ENCODE measurements at regions not wholly inside any gene's neighbourhood (a gene's known extent, or its start where the extent isn't known, plus 50 kb on each side); places are given as distances from the start of the nearest gene placed in this dataset.

DNA sequence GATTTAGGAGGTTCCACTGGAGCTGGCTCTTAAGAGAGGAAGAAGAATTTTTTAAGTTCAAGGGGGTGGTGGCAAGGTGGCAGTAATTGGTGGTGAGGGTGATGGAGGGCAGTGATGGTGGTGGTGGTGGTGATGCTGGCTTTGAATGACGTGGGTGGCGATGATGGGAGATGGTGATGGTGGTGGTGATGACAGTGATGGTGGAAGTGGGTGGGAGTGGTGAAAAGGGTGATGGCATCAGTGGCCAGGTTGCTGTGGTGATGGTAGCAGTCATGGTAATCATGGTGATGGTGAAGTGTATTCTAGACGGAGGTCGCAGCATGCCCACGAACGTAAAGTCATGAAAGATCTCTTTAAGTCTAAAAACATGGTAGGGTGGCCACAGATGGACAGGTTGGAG, 197.3 kb downstream of the PTEN start:
- no peak for DNase-seq (ENCODE audit: low read depth)

DNA sequence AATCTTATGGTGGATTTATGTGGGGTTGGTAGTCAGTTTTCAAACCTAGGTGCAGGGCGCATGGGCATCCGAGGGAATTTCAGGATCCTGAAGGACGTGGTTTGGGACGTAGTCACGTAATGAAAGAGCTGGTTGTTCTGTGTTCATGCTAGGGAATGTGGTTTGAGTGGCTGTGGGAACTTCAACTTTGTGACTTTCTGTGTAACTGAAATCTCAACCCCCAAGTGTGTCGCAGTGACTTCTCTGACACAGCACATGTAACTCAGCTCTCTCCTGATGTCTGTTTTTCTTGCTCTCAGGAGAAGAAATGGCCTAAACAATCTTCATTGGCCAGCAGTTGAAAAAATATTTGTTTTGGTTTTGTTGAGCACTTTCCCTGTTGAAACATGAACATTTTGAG, 199.0 kb downstream of the PTEN start:
- peak; percentile 42 for DNase-seq (ENCODE audit: low read depth)

DNA sequence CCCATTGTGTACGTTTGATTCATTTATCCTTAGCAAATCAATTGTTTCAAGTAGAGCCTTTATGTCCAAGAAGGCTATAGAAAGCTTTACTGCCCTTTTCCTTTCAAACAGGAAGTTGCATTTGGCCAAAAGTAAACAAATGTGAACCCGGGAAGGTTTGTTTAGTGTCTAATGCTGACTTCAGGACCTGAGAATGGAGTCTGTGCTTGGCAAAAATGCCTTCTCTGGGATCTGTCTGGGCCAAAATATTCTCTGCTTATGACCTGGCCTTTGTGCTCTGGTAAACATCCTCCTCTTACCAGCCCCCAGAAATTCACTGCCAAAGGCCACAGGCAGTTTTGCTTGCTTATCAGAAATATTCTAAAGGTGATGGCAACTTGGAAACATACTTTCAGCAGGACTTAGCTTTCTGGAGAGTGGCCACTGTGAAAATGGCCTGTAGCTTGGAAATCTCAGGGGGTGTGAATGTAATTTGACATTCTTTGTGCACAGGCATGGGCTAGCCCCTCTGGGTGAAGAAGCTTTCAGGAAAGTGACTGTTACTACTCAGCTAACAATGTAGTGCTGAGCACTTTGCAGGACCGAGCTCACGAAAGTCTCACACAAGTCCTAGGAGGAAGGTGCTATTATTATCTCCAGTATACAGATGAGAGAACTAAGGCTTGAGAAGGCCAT, 199.5 kb downstream of the PTEN start:
- peak; percentile 80 for DNase-seq (ENCODE audit: low read depth)

DNA sequence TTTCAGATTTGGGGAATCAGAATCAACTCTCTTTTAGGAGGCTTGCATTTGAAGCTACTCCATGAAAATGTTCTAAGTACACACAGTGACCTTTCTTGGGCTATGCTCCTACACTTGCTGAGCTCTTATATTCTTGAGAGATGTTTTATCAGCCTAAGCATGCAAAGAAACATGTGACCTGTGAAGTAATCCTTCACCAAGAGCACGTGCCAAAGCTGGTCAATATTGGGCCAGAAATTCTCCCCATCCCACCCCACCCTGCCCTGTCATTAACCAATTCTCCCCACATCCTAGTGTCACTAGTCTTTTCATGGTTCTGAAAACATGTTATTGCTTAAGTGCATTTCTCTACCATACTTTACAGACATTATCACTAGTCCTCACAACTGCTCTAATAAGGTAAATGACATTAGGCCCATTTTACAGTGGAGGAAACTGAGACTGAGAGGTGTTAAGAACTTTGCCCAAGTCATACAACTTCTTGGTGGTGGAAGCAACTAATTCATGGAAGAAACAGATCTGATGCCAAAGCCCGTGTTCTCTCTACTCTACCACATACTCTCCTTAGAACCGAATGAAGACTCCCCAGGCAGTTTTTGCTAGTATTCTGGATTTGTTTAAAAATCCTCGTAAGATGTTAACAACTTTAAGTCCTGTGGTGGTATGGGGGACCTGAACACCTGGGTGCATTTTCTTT, 200.6 kb downstream of the PTEN start:
- DNase-seq (ENCODE audit: low read depth): no peak

DNA sequence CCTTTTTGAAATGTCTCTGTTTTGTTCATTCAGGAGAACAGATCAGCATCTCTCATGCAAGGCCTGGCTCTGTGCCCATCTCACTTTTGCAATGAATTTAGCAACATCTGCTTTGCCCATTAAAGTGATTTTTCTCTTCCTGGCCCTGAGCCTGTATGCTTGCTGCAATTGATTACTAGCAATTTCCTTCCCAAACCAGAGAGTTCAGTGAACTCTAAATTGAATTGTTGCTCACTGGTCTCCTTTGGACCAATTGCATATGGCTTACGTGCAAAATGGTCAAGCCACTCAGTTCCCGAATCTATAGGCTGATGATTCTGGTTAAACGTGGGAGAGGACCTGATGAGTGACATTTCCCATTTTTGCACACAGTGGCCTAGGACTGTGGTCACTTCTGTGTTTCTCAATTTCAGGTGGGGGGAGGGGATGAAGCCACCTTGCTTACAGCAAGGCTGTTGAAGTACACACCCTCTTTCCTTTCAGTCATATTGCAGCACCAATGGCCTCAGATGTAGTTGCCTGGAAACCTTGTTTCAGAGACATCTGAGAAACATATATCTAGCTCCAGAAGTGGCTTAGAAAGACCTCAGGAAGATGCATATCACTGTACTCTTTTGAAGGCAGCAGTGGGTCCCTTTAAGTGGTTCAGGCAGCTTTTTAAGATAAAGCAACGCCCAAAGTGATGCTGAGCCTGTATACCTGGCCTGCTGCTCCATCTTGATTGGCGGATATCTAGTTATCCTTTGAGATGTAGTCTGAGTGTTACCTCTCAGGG, 201.4 kb downstream of the PTEN start:
- DNase-seq (ENCODE audit: low read depth): peak; percentile 56

DNA sequence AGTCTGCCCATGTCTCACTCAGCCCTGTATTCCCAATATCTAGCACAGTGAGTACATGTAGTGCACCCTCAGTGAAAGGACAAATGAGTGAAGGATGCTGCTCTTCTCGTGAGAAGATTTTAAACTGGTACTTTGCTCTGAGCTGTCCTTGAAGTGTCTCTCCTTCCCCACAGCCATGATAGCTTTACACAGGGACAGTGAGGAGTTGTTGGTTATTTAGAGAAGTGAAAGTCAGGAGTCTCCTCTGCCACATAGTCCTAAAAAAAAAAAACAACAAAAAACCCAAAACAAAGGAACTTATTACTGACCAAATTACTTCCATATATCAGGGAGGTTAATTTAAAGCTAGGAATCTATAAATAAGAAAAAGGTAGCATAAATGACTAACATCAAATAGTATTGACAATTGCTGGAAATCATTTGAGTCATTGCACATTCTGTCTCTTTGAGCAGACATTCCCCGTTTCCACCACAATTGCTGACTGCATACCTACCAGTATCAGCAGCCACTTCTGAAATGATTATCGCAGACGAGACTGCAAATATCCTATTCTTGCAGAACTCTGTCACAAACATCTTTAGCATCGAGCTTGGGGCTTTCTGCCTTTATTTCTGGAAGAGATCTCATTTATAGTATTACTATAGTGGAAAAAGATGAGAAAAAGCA, 202.1 kb downstream of the PTEN start:
- DNase-seq (ENCODE audit: low read depth): no peak

DNA sequence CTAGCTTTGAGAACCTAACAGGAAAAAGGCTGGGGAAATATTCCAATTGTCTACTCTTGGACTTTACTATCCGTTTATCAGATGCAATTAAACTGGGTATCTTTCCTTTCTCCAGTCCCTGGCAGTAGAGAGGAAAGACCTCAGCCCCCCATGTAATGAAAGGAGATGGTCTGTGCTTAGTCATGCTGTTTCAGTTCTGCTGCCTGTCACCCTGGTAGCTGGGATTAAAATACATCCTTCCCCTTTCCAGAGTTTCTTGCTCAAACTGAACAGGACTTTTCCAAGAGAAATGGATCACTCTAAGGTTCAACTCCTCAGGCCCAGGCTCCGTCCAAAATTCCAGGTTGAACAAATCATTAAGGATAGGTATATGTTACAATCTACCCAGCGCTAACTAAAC, 202.9 kb downstream of the PTEN start:
- DNase-seq (ENCODE audit: low read depth): no peak

DNA sequence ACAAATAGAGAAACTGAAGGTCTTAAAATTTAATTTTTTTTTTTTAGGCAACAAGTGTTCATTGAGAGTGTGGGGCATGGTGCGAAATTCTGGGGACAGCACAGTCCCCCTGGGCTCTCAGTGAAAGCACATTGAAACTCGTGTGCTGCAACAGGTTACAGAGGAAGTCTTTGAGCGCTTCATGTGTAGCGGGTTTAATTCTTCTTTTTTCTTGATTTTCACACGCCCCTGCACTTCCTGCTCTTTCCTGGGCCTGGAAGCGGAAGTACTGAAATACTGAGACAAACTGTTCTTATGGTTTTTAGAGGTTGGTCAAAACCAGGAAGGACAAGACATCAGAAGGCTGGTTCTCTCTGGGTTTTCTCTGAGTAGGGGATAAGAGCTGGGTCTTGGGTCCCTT, 203.5 kb downstream of the PTEN start:
- no peak for DNase-seq (ENCODE audit: low read depth)

DNA sequence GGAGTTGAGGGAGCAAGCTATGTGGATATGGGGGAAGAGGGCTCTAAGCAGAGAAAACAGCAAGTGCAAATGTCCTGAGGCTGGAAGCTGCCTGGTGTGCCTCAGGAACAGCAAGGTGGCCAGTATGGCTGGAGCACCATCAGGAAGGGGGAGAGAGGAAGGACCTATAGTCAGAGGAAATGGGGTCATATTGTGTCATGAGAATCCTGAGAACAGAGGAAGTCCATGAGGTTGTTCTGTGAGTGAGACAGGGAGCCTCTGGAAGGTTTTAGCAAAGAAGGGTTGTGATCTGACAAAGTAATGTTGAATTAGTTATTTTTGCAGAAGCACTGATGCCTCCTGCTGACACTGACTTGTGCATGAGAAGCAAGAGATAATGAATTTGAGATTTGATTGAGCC, 204.3 kb downstream of the PTEN start:
- DNase-seq (ENCODE audit: low read depth): no peak

DNA sequence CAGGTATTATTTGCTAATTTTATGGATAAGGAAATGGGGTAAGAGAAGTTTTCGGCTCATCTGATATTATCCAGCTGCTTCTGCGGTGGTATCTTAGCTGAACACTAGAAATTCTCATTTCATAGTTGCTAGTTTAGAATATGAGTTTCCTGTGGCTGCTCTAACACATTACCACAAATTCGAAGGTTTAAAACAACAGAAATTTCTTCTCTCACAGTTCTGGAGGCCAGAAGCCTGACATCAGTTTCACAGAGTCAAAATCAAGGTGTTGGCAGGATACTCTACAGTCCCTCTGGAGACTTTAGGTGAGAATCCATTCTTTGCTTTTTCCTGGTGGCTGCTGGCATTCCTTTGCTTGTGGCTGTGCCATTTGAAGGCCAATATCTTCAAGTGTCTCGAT, 205.9 kb downstream of the PTEN start:
- DNase-seq (ENCODE audit: low read depth): no peak

DNA sequence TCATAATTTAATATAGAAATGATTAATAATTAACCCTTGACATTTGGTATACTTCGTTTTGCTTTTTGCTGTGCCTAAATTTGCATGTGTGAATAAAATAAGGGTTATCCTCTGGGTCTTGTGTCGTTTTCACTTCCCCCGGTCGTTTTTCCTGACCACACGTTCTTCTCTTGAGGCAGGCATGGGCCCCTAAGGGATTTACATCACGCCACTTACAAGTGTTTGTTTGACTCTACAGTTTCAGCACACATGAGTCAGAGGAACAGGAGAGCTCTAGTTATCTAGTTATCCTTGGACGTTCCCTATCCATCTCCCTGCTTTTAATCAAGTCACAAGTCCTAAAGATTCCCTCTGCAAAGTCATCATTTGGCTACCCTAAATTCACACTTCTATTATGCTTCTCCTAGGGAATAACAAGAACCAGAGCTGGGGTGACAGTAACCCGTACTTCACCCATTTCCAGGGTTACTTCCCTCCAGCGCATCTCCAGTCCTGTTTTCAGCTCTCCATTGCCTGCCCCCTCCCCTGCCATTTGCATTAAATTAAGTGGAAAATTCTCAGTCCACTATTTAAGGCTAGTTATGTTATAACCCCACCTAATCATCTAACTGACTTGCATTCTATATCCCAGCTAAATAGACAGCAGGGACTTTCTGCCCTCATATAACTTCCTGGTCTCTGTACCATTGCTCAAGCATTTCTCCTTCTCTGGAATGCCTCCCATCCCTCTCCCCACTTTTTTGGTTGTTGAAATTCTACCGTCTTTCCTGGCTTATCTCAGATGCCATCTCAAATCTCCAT, 206.9 kb downstream of the PTEN start:
- peak; percentile 49 for DNase-seq (ENCODE audit: low read depth)

DNA sequence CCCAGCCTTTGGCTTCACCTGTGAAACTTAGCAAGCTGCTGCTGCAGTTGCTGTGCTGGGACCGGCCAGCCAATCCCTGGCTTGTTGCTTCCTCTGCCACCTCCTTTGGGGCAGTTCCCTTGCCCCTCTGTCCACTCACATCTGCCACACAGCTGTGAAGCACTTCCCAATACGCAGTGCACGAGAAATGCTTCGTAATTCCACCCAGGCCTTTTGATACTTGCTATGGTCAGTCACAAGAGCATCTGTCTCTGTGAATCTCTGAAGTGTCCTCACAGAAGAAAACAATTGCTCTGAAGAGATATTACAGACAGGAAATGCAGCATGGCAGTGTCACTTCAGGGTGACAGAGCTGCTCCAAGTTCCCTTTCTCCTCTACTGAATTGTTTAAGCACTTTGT, 208.5 kb downstream of the PTEN start:
- DNase-seq (ENCODE audit: low read depth): no peak

DNA sequence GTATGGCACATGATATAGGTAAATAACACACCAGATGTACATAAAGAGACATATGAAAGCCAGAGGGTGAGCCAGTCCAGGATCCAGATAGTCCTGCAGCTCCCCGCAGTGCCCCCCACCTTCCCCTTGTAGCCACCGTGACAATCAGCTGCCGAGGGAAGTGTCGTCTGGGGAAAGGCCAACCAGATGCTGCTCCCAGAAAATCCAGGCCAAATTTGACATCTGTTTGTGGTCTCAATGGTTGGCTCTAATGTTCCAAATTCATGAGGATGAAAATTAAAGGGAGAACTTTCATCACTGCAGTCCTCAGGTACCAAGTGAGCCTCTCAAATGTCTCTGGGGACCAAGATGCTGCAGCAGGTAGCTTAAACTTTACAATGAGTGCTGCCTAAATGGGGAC, 210.3 kb downstream of the PTEN start:
- DNase-seq (ENCODE audit: low read depth): no peak

DNA sequence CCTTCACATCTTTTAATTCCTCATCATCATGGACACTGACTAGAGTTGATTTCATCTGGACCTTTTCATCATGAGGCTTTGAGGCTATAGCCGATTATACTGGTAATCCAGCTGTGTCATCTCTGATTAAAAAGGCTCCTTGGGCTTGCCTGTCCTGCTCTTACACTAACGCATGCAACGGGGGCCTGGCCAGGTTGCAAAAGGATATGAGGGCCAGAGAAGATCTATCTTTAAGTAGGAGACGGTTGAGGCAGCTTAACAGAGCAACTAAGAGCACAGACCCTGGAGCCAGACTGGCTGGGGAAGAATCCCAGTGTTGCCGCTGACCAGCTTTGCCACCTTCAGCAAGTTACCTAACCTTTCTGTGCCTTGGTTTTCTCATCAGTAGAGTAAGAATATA, 211.5 kb downstream of the PTEN start:
- no peak for DNase-seq (ENCODE audit: low read depth)

DNA sequence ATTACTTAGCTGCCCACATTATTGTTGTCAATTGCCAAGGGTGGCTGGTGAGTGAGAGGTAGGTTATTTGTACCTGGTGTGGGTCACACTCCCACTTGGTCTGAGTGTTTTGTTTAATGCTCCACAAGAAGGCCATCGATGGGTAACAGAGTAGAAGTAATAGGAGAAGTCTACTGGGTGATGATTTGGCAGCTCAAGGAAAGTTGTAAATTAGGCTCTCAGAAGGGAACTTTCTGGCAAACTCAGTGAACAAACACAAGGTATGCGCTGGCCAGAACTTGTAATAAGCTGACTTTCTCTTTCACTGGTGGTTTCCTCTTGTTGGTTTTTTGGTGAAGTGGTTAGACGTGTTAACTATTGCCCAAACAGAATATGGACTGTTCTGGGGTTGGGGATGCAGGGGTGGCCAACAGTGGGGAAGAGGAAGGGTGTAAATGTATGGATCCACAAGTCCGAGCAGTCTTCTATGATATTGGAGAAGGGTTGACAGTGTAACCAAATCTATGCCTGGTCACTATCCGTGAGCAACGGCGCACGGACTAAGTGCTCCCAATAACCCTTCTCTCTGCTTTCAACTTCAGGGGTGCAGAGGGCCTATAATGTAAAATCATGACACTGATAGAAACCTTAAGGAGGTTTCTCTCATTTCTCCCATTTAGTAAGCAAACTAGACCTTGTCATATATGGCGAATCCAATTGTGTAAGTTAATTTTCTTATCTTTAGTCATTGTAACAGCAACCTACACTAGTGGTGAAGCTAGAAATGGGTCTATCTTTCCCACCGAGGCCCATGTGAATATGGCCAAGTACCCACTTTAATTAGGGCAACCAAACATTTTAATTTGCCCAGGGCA, 212.8 kb downstream of the PTEN start:
- DNase-seq (ENCODE audit: low read depth): no peak

DNA sequence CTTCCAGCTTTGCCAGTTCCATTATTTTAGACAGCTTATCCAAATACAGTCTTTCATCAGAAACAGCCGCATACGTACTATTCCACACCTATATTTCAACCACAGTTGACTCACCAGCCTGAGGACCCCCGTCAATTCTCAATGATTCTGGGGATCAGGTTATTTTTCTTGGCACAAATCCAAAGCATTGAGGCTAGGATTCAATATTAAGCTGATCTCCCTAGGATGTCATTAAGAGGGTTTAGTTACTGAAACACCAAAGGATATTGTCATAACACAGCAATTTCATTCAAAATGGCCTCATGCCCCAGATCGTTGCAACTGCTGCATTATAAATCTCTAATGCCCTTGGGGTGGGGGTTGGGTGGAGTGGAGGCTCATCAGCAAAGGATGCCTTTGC, 214.6 kb downstream of the PTEN start:
- DNase-seq (ENCODE audit: low read depth): no peak

DNA sequence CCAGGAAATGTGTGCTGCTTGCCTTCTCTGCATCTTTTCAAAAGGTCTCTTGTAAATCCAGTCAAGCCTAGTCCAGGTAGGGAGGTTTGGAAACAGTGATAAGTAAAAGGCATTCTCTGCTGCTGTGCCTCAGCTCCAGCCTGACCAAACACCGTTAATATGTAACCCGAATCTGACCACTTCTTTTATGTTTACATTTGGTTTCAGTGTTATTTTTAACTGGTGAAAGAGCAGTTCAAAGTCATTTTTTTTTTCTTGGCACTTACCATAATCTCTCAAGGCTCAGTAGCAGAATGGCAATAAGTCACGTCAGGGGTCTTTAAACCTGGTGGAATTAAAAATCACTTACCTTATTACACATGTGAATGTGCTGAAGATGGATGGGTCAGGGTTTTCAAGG, 216.8 kb downstream of the PTEN start:
- peak; percentile 63 for DNase-seq (ENCODE audit: low read depth)

DNA sequence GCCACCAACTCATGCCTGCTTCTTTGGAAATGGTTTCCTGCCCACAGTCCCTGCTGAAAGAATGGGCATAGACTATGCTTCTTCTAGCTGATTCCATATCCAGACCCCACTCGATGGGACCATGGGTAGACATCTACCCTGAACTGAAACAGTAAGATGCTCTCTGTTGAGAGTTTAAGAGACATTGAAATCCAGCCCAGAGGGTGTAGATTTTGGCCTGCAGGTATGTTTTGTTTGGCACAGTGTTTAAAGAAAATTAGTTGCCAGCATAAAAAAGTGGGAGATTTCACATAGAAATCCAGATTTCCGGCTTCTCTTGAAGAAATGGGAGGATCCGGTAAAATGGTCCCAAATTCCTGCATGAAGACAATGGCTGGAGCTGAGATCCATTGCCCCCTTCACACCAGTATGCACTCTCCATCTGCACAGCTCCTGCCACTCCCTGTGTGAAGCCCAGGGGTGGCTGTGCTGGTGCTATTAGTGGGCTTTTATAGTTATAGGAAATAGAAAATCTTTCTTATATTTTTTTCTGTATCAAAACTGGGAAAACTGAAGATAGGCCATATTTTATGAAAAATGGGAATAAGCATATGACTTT, 218.1 kb downstream of the PTEN start:
- DNase-seq (ENCODE audit: low read depth): no peak

DNA sequence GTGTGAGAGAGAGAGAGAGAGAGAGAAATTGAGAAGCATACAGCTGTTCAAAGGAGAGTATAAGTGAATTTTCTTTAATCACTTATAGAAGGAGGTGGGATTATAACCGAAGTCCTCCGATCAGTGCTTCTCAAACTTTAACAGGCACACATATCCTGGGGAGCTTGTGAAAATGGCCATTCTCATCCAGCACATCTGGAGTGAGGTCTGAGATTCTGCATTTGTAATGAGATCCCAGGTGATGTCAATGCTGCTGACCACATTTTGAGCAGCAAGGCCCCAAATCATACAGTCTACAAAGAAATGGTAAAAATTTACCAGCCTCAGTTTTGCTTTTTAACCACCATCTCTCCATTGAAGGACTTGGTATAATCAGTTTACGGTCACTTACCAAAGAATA, 219.0 kb downstream of the PTEN start:
- no peak for DNase-seq (ENCODE audit: low read depth)

DNA sequence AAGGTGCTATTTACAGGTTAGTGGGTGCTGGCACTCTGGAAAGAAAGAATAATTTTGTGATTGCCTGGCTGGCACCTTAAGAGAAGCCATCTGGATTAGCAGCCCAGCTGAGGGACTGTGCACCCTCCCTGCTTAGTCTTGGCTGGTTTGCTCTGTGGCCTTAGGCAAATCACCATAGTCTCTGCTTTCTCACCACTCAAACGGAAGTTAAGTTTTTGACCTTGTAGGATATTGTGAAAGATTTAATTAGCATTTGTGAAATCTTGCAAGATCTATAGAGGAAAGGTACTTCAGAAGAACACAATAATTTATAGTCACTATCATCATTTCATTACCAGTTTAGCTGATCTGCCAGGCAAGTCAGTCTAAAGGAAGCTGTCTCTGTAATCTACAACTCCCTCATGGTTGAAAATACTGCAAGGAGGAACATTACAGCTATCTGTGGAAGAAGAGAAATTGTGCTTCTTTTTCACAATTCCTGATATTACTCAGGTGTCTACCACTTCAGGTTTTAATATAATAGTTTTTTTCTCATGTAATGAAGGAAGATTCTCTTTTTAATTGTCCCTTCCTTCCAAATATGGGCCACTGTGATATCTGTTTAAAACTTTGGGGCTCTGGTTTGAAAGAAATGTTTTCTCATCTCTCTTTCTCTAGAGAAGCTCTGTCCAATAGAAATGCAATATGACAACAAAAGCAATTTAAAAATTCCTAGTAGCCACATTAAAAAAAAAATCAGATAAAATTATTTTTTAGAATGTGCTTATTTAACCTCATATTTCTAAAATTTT, 219.6 kb downstream of the PTEN start:
- DNase-seq (ENCODE audit: low read depth): peak; percentile 24
